PC-9 (cell line): ENCODE measurements at regions not wholly inside any gene's neighbourhood (a gene's known extent, or its start where the extent isn't known, plus 50 kb on each side); places are given as distances from the start of the nearest gene placed in this dataset.

Source experiments
- EZH2 ChIP-seq: fragments of 200-600 bp; sonication (generic); IDR thresholded peaks from 2 replicates; pipeline ENCODE4 v1.8.0; 2017; ENCODE audit warnings: antibody characterized with exemption, low read depth
- TF ChIP-seq, protein P1 (sequence below): fragments of 200-600 bp; sonication (generic); conservative IDR thresholded peaks from 2 replicates; pipeline ENCODE4 v1.6.1; 2017; ENCODE audit warnings: mixed run types, antibody characterized with exemption, mild to moderate bottlenecking, moderate library complexity

DNA sequence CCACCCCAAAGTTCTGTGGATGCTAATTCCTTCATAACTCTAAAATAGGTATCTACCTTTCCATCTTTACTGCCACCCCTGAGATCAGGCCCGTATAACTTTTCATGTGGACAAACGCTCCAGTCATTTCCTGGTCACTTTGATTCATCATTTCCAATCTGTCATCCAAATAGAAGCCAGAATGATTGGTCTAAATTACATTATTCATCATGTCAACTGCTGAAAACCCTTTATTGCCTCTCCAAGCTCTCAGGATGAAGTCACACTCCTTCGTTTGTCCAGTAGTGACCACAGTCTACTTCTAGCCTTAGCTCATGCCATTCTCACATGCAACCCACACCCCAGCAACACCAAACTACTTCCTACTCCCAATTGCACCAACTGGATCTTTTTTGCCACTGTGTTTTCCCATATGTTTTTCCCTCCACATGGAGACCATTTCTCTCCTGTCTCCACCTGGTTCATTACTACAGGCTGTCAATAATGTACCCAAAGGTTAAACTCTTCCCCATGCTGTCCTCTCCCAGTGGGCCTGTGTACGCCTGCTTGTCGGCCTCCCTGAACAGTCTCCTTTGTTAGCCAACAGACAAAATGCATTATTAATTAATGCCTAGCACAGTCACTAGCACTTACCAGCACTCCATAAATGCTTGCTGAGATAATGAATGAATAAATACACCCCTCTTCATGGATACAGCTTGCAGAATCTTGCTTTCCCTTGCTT, 382.6 kb upstream of the NOCT start:
- TF ChIP-seq, protein P1, sequence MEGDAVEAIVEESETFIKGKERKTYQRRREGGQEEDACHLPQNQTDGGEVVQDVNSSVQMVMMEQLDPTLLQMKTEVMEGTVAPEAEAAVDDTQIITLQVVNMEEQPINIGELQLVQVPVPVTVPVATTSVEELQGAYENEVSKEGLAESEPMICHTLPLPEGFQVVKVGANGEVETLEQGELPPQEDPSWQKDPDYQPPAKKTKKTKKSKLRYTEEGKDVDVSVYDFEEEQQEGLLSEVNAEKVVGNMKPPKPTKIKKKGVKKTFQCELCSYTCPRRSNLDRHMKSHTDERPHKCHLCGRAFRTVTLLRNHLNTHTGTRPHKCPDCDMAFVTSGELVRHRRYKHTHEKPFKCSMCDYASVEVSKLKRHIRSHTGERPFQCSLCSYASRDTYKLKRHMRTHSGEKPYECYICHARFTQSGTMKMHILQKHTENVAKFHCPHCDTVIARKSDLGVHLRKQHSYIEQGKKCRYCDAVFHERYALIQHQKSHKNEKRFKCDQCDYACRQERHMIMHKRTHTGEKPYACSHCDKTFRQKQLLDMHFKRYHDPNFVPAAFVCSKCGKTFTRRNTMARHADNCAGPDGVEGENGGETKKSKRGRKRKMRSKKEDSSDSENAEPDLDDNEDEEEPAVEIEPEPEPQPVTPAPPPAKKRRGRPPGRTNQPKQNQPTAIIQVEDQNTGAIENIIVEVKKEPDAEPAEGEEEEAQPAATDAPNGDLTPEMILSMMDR, result no peak
- TF ChIP-seq EZH2, result no peak
